Activated CD8-positive, alpha-beta memory T cell treated with anti-CD3 and anti-CD28 coated beads, Interleukin-2, amount 50 U/mL, for 1 hour (primary cell): ENCODE measurements at regions not wholly inside any gene's neighbourhood (a gene's known extent, or its start where the extent isn't known, plus 50 kb on each side); places are given as distances from the start of the nearest gene placed in this dataset.
A peak's percentile ranks its signal among the peaks of the same experiment; 100 is the strongest.

ENCODE experiments used
- DNase-seq: peaks from one replicate; pipeline ENCODE4 v3.0.0-alpha.2; 2020; ENCODE audit errors: extremely low read depth

DNA sequence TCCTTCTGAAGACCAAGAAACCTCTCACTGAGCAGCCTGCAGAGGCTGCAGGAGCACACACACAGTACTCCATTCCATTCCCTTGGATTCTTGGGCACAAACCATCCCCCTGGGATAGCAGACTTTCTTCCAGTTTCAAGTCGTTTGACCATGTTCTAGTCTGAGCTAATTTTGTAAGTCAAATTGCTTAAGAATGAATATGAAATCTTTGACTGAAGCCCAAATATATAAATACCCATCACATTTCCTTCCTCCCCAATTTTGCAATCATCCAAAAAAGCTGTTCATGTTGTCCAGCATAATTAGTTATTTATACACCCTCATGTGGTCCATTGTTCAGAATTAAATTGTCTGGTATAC lies 231.2 kb upstream of the TPRG1 start:
- no peak for DNase-seq

DNA sequence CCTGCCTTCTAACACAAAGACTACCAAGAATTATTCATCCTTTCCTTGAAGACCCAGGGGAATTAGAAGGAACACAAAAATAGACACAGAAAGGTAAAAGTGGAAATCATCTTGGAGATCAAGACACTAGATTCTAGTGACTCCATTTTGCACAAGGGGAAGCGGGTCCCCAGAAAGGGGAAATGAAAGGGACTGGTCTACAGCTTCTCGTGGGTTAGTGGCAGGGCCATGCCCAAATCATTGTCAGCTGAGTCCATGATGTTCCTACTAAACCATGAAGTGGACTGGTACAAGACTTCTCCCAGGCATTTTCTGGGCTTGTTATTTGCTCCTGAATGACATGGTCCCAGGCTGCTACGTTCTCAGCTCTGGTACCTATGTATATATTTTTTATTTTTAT lies 230.7 kb upstream of the TPRG1 start:
- DNase-seq = no peak

DNA sequence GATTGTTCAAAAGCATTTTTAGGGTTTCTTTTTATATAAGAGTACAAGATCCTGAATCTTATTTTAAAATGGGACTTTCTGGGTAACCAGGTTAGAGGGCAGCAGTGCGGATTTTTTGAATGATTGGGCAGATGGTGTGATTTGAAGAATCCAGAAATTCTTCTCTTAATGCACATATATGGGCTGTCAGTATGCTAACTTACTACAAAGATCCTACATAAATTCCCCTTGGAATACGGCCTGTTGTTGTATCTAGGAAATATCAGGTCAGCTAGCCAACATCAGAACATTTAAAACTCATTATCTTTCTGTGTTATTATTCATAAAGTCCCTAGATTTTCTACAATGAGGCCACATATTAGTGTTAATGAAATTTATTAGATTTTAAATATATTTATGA lies 229.6 kb upstream of the TPRG1 start:
- DNase-seq = no peak

DNA sequence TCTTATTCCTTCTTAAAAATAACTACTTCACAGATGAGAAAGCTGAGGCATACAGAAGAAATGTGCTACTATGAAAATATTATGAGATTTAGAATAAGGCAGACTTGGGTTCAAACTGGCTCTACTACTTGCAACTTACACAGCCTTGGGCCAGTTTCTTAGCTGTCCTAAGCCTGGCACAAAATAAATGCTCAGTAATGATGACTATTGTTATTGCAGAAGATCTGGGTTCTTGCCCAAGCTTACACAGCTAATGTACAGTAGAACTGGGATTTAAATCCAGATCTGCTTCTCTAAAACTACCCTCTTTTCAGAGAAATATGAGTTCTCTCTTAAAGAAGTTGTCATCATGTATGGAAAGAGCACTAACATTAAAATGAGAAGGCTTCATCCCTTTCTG lies 228.2 kb upstream of the TPRG1 start:
- DNase-seq = no peak

DNA sequence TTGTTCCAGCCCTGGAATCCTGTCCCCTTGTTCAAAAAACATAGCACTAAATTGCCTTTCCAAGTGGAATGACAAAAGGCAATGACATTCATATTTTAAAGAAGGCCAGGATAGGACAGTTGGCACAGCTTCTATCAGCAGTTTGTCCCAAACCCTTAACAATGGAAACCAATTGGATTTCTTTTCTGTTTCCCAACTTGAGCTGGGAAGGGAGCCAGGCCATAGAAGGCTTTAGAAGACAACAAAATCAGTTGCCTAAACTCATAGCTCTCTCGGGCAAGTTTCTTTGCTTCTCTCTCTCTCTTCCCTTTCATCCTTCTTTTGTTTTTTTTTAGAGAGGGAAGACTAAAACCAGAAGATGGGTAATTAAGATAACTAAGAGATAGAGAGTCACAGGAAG lies 227.7 kb upstream of the TPRG1 start:
- DNase-seq = no peak

DNA sequence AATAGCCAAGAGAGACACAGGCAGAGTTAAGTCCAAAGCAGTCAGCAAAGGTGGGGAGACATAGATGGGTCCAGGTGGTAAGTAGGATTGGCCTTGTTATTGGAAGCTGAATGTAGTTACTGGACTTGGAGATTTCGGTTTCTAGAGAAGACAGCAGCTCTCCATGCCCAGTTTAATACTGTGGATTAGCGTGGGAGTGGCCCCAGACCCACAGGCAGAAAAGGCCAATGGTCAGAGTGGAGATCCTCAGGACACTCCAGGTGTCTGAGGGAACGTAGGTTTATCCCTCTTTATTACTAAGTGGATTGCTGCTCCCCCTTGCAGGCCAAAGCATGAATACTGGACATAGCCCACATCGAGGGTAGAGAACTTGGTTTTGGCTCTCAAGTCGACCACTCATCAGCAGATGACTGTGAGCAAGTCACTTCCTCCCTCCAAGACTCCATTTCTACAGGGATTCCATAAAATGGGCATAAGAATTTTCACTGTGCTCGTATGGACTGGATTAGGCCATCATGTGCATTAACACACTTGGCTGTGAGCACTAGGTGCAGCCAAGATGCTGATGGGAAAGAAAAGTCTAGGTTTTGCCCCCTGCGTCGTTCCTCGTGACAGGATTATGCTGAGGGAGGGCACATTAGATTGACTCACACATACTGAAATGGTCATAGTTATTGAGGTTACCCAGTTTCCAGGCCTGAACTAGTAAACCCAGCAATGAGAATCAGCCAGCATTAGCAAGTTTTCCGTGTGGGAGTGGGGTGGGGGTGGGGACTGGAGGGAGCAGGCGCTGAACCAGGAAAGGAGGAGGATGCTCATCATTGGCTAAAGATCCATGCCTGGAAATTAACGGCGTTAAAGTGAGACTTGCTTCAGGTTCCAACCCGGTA lies 225.2 kb upstream of the TPRG1 start:
- no peak for DNase-seq

DNA sequence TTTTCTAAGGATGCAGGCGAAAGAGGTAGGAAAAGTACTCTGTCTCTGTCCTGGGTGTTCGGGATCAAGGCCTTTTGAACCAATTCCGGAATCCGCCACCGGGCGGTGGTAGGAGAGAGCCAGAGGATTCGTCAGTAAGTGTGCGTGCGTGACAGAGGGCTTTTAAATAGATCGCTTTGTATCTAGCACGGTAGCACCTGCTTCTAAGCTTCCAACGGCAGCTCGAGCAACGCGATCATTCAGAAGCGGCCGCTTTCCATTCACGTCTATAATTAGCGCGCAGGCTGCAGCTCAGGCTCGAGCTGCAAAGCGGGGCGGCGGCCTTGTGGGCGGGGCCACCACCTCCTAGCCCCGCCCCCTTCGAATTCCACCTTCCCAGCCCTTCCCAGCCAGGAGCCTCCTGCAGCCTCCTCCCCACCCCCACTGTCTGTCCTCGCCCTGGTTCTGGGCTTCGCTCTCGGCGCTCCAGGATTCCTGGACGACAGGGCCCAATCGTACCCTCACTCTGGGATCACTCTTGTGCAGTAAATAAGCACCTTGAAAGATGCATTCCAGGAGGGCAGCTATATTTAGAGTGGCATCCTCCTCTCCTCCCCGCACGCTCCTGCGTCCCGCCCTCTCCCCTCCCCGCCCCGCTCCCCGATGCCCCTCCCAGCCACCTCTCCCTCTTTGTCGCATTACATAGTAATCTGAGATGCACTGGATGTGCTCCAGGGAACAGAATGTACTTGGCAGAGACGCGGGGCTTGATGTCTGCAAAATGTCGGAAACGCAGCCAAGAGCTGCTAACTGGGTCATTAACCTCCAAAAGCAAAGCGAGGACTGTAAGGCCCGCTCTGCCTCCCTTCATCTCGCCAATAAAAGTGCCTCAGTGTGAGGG lies 224.1 kb upstream of the TPRG1 start:
- no peak for DNase-seq

DNA sequence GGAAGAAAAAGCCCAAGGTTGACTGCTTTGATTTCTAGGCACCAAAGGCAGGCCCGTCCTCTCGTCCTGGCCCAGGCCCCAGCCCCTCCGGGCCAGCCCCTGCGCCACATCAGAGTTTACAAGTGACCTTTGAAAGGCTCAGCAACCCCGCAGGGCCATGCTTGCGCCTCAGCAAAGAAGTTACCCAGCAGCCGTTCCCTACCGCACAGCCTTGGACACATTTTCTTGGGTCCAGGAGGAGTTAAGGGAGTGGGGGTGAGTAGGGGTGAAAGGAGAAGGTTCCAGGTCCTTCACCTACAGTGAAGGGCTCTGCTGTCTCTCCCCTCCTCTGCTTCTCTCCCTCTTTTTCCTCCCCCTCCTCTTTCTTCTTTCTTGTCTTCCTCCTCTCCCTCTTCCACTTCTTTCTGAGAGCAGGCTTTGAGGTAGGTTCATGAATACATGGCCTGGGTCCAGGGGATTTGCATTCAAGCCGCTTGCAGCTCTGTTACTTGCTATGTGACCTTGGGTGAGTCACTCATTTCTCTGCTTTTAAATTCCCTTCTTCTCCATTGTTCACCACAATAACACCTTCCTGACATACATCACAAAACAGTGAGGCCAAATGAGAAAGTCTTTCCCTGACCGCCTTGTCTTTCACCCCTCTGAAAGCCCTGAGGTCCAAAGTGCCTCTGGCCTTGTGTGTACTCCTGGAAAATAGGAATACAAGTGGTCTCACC lies 223.3 kb upstream of the TPRG1 start:
- no peak for DNase-seq

DNA sequence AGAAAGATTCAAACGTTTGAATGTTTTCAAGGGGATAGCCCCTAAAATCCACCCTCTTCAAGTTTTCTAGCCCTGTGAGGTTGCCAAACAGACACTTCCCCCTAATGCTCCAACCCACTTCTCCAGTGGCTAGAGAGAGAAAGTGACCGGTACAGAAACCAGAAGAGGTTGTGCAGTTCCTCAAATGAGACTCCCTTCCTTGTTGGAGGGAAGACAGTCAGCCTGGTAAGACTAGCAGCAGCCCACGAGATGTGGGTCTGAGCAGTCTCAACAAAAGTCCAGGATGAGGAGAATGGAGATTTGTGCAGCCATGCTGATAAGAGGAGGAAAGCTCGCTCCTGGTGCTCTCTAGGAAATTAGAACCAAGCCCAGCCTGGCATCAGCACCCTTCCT lies 222.8 kb upstream of the TPRG1 start:
- DNase-seq = no peak

DNA sequence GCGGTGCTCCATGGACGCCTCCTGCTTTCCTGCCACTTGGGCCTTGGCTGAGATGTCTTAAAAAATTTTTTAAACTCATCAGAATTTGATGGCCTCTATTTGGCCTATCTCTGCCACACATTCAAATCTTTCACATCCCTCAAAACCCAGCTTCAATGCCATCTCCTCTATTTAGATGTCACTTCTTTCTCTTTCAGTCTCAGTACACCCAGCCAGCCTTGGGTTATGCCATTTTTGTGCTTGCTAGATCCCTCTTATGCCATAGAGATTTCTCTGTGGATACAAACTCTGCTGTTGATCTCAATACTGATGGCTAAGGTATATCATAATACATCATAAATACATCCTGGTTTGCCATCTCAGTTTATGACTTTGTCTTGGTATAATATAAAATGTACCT lies 222.3 kb upstream of the TPRG1 start:
- no peak for DNase-seq

DNA sequence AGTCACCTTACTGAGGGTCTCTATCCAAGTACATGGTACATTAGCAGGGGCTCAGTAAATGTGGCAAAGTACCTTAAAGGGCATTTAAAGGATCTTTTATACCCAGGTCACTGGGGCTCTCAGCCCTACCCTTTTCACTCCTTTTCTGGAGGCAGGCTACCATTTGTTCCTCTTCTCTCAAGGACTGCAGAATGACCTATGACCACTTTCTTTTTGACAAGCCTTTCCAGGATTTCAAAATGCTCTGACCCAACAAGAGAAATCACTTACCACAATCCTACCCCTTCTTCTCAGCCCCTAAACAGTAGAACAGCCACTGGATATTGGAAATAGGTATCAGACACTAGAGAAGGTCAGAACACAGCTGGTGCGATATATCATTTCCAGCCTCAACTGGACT lies 221.8 kb upstream of the TPRG1 start:
- DNase-seq = no peak

DNA sequence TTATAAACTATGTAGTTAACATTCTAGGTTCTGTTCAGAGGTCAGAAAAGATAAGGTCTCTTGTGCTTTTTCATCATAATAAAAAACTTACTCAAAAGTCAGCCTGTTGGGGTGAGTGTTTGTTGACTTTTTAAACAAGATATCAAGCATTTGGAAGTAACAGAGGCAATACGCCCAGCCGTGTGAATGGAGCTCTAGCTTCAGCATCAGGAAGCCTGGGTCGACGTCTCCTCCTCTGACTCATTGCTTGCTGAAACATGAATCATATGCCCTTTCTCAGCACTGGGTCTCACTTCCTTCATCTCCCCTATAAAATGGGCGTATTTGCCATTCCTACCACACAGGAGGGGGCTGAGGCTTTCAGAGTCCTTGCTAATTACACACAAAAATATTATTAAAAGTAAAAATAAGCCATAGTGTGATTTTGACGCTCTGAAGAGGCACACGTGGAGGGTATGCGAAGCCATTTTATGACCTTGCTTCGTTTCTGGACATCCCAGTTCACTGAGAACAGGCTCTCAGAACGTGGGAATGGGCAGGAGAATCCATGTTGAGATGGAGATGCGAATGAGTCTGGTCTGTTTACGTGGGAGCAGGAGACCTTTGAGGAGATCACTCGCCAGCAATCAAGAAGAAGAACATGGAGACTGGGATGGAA lies 220.8 kb upstream of the TPRG1 start:
- DNase-seq = no peak

DNA sequence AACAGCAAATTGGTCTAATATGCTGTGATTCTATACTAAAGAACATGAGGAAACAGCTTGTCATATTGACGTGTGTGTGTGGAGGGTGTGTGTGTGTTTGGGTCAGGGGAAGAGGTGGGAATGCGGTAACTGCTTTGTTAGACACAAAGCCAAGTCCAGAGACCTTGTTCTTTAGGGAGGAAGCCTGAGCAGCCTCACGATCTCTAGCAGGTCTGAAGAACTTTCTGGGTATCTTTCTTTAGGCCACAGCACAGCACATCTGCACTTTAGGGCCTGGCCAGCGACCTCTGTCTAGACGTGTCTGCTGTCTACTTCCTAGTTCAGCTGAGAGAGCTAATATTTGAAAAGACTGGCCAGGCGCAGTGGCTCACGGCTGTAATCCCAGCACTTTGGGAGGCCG lies 220.0 kb upstream of the TPRG1 start:
- DNase-seq = no peak

DNA sequence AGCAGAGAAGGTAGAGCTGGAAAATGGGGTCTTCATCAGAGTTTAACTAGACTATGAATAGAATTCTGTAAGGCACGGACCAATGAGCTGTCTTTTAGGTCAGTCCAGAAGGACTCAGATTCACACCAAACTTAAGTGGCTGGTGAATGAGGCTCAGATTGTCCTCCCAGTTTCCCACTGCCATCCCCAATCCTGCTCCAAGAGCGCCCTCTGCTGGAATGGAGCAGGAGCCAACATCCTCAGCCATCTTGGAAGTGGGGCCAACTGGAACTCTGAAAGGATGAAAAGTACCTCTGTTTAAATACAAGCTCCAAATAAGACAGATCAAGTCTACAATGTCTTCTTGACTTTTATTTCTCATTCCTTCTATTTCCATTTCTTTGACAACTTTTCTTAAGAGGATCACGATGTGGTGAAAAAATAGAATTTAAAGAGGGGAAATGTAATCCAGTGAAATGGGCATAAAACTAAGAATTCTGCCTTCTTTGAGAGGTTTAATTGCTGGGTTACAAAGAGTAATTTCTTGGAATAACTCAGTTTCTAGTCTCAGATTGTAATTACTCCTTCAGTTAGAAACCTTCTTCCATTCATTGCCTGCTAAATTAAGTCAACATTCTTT lies 217.1 kb upstream of the TPRG1 start:
- DNase-seq = peak; percentile 48

DNA sequence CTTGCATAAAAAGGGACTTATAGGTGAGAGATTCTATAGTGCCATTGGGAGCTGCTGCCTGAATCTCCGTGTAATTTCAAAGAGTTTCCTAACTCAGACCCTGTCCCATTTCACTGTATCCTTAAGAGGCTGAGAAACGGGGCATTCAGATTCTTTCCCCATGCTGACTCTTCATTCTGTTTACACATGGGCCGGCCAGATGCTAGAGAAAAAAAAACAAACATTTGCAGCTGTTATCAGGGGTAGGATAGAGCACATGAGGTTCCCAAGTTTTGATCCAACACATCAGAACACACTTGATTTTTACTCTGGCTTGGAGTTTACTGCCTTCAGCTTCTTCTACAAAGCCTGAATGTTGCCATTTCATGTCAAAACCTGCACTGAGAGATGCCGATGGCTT lies 215.9 kb upstream of the TPRG1 start:
- no peak for DNase-seq

DNA sequence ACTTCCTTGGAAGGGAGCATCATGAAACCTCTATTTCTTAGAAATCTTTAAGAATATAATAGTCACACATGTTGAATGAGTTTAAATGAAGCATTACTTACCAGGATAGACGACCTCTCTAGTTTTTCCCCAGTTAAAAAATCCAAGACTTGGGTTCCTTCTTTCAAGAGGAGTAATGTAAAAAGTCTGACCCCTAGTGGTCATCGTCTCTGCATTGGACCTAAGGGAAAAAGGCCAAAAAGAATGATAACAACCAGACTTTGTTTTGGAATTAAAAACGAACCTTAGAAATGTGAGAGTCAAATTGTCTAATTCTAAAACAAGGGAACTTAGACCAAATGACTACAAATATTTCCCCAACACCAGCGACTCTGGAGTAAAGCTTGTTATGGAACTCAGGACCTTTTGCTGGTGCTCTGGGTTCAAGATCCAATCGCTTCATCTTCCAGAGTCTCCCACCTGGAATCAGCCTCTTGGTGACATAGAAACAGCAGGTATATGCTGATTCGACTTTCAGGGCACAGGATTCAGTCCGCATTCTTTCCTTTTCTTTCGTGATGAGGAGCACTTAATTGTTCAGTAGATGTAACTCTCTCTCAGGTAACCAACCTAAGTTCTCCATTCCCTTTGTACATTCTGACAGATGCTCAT lies 214.8 kb upstream of the TPRG1 start:
- DNase-seq = no peak

DNA sequence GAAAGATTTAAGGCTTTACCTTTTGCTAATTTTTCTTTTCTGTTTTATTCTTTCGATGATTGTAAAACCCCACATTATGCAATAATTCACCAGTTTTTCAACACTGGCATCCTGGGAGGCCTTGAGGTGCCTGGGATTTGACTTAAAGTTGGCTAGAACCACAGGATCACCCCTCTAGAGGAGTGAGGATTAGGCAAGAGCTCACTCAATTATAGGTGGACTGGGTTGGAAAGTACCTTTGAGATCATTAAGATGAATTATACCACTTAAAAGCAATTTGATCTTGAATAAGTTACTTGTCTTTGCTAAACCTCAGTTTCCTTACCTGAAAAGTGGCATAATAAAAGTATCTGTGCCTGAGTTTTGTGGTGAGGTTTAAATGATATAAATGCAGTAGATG lies 212.8 kb upstream of the TPRG1 start:
- no peak for DNase-seq

DNA sequence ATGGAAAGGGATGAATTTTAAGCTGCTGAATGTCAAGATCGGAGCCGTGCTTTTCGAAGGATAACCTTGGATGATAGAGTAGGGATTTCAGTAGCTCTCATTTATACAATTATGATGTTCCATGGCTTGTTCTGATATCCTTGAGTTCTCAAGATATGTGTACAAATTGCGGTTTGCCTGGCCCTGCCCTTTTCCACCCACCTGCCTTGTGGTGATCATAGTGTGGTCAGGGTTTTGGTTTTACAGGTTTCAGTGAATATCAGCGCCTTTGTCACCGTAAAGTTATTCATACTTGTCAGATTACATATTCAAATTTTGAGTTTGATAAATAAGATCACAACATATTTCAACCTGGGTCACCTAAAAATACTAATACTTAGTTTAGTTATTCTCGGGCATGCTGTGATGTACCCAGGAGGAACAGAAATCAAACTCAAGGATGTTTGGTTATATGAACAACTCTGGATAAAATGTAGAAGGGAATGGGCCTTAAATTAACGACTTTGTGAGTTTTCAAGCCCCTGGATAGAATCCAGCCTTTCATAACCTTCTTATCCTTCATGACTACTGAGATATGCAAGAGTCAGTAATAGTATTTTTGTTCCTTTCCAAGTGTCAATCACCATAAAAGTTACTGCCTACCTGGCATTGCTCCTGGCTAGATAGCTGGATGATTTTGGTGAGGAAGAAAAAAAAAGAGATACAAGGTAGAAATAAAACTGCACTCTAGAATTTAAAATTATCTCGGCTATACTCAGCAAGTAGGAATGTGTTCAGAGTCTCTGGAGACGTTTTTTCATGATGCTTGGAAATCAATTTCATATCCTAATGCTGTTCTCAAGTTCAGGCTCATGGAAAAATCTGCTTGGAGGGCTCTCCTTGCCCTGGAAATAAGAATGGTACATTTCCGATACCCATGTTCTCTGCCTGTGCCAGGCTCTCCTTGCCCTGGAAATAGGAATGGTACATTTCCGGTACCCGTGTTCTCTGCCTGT lies 209.2 kb upstream of the TPRG1 start:
- no peak for DNase-seq

DNA sequence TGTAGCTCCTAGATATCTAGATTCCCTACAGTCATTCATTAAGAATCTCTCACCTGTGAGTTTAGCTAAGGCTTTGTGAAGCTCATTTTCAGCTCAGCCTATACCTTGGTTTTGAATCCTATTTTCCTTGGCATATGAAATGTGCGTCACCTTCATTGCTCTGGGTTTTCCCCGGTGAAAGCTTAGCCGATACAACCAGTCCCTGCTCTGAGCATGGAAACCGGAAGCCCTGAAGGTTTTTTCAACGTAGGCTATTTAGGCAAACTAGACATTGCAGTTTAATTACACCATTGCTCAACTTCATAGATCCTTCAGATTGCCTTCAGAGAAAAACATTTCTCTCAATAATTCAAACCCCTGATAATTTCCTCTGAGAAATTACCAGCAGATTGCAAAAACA lies 206.8 kb upstream of the TPRG1 start:
- DNase-seq = no peak

DNA sequence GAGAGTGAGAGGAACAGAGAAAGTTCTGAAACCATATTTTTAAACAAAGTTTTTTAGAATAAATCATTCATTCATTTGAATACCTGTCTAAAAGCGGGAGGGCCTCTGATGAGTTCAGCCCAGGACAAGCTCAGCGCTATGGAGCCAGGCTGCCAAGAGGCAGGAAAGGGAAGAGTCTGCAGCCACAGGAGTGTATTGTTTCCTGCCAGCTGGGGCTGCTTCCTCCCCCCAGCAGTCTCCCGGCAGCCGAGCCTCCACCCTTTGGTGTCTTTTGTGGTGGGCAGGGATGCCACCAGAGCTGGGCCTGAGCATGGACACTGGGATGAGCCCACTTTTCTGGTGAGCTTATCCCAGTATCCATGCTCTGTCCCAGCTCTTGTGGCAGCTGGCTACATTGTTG lies 199.5 kb upstream of the TPRG1 start:
- no peak for DNase-seq
